Loucy (cell line): ENCODE measurements at regions not wholly inside any gene's neighbourhood (a gene's known extent, or its start where the extent isn't known, plus 50 kb on each side); places are given as distances from the start of the nearest gene placed in this dataset.

Experiments used
- CTCF ChIP-seq: fragments of 200-600 bp; sonication (generic); conservative IDR thresholded peaks from 2 replicates; pipeline ENCODE4 v1.5.1; 2014; ENCODE audit warnings: mild to moderate bottlenecking, antibody characterized with exemption, low read length
- EZH2phosphoT487 ChIP-seq: fragments of 200-600 bp; IDR thresholded peaks from 2 replicates; pipeline ENCODE4 v1.6.1; 2018; ENCODE audit warnings: antibody characterized with exemption, mild to moderate bottlenecking, moderate library complexity, borderline replicate concordance

- no peak for TF ChIP-seq CTCF
- no peak for TF ChIP-seq EZH2phosphoT487
Observed at GRCh38 chr9:22650145-22650544, 203.5 kb downstream of the DMRTA1 start.
